SIG-M5 treated with dmso at 0.1 percent for 504 hours (cell line): ENCODE measurements at regions not wholly inside any gene's neighbourhood (a gene's known extent, or its start where the extent isn't known, plus 50 kb on each side); places are given as distances from the start of the nearest gene placed in this dataset.

ENCODE experiments used
- DNase-seq: peaks from one replicate; lab custom pipeline; 2025; ENCODE audit not compliant: unreplicated experiment; lab: John Stamatoyannopoulos, UW

DNA sequence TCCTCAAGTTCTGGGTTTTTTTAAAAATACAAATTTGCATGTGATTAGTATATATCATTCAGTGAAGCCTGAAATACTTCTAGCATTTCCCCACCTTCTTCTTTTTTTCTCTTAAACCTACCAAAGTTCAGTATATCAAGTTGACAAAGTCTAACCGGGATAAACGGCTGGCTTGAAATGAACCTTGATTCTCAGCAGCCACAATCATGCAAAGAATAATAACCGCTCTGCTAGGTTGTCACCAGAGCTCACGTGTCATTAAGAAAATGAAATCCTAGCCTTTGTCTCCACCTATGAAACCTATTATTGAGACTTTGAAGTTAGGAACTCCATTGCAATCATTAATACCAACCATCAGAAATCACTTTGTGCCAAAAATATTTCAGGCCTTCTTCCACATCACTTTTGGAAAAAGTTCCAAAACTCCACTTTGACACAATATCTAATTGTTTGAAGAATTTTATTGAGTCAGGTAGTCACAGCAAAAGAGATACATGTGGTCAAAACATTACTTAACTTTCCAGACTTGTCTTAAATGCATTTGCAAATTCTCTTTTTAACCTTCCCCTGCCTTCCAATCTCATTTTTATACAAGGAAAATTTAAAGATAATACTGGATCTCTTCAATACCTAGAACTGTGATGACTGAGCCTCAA is 285.6 kb upstream of the ACVR2A start:
- DNase-seq = no peak

DNA sequence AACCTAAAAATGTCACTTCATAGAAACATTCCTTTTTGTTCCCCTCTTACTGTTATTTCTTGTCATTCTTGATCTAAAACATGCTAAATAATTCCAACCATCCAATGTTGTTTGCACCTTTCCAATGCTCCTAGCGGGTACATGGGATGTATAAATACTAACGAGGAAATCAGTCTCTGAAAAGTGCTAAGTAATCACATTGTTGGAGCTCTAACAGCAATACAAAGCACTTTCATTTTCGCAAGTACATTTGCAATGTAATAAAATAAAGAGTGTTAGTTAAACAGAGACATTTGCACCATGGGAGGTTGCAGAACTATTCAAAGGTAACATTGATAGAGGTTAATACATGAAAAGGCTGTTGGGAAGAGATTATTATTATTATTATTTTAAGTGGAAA is 286.2 kb upstream of the ACVR2A start:
- DNase-seq = no peak

- no peak for DNase-seq
Observed at GRCh38 chr2:147554521-147555107, 290.2 kb upstream of the ACVR2A start.

DNA sequence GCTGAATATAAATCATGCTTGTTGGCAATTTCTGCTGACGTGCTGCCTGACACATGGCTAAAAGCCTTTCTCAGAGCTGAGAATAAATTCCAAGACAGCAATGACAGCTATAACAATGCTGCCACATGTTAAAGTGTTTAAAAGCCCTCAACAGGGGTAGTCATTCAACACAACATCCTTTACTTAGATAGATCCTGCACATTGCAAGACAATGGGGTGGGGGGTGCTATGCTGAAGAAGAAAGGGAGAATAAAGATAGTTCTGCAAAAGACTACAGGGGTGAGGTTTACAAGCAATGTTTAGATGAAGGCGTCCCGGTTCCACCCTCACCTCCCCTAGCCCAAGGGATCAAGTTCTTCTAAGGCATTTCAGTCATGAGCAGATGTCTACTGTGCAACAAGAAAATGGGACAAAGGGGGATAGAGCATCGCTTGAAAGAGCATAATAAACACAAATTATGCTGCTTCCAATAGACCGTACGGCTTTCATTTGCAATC is 291.0 kb upstream of the ACVR2A start:
- DNase-seq = no peak

DNA sequence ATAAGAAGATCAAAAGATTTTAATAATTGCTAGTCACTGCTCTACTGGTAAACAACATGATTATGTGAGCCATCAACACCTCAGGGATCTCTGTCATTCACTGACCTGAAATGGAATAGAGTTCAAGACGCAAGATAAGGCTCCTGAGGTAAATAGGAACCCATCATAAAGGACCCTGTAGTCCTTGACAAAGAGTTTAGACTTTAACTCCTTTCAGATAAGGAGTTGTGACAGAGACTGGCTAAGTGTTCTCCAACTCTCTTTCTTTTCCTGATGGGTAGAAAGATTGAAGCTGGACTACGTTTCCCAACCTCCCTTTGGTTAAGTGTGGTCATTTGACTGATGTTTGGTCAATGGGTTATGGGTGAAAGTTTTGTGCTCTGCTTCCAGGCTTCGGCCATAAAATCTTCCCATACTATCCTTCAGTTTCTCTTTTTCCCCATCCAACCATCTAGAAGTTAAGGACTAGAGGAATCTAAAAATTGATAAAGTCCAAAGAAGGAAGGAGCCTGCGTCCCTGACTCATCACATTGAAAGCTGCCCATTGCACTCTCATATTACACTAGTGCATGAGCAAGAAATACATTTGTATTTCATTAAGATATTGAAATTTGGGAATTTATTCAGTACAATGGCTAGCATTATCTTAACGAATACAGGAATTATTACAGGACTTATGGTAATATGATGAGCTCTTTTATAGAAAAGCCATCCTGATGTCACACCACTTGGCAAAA is 293.7 kb upstream of the ACVR2A start:
- no peak for DNase-seq

- no peak for DNase-seq
Observed at GRCh38 chr2:147549054-147549453, 295.8 kb upstream of the ACVR2A start.

DNA sequence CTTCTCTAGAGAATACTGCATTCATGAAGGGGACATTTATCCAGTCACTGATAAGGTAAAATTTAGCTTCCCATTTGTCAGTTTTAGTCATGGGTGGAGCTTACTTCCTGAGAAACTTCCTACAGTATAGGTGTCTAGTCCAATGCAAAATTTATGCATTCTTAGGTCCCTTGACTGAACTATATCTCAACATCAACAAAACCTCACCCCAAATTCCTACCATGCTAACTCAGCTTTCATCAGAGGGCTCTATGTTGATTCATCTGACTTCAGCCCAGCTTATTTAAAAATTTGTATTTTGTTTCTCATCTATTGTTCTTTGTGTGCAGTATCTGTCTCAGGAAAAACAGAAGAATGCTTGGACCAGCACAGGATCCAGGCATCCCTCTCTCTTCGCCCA is 296.4 kb upstream of the ACVR2A start:
- DNase-seq = no peak

DNA sequence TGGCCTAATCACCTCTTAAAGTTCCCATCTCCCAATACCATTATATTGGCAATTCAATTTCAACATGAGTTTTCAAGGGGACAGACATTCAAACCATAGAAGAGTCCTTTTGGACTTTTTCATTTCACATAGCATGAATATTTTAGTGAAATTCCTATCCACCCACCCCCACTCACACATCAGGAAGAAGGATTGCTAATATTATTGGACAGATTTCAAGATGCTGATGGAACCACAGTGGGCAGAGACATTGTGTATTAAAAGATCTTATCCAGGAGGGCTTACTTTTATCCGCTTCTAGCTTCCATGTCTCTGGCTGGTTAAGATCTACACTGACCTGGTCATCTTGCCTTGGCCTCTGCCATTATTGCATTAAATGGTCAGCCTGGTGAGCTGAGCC is 297.4 kb upstream of the ACVR2A start:
- DNase-seq = no peak

DNA sequence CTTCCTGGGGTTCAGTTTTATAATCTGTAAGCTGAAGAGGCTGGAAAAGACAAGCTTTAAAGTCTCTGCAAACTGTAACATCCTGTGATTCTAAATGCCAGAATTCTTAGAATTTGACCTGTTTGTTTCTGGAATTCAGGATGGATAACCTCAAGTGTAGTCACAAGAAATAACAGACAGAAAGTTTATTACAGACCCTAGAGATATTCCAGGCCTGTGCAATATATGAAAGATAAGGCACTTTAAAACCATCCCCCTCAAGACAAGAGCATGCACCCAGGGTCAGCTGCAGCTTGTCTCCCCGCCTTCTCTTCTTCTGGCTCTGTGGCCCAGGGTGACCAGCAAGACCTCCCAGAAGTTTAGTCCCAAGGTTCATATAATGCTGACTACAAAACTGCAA is 298.7 kb upstream of the ACVR2A start:
- no peak for DNase-seq

GRCh38 chr2:147543056-147543455 is 301.8 kb upstream of the ACVR2A start:
- DNase-seq = no peak

DNA sequence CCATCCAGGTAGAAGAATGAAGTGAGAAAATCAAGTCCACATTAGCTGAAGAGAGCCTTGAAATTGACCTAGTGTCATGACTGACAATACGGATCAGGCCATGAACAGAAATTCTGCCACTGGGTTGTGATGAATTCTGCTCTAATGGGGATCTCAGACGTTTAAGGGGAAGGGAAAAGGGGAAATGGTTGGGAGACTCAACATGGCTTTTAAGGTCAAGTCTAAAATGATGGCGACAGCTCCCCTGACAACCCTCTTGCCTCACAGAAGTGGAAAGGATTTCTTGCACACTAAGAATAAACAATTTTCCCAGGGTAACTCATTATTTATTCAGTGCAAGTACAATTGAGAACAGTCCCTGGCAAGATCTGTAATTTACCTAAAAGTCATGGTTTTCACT is 302.5 kb upstream of the ACVR2A start:
- no peak for DNase-seq

- no peak for DNase-seq
Observed at GRCh38 chr2:147541314-147541713, 303.5 kb upstream of the ACVR2A start.

DNA sequence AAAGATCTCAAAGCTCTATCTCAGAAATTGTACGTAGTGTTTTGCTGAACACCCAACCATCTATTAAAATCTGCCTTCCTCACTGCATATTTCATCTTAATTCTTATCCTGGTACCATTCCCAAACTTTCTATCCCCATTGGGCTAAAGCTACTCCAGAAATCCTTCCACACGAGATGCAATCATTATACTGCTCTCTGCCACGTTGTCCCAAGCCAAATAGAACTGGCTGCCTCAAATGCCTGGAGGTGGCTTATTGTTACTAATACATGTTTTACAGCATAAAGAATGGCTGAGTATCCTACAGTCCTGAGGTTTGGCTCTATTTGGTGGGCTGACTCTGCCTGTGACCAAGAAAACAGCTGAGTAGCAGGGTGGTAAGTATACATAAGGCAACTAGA is 306.0 kb upstream of the ACVR2A start:
- DNase-seq = no peak

DNA sequence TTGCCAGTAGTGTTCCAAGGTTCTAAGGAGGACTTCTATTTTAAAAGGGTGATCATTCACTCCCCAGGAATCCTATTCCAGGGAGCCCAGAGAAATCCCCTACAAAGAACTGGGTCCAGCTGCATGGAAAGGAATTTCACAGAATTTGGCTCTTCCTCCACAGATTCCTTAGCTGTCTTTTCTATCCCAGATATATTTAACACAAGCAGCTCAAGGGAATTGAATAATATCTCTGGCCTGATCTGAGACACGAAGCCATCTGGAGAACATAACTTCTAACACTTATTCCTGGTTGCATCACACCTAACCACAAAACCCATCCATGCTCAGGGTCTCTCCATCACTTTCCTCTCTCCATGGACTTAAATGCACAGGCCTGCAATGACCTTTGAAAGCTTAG is 306.7 kb upstream of the ACVR2A start:
- no peak for DNase-seq

DNA sequence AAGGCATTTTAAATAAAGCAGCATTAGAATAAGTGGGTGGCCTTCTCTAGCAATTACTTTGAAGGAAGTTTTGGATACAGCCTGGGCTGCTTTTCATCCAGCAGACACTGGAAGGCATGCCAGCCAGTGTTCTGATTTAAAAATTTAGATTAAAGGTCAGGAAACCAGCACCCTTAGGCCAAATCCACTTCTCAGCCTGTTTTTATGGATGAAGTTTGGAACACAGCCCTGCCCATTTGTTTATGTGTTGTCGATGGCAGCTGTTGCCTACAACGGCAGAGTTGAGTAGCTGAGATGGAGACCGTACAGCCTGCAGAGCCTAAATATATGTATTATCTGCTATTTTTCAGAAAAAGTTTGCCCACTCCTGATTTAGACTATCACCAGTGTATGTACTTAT is 313.6 kb upstream of the ACVR2A start:
- no peak for DNase-seq

GRCh38 chr2:147530033-147530432 is 314.8 kb upstream of the ACVR2A start:
- no peak for DNase-seq

DNA sequence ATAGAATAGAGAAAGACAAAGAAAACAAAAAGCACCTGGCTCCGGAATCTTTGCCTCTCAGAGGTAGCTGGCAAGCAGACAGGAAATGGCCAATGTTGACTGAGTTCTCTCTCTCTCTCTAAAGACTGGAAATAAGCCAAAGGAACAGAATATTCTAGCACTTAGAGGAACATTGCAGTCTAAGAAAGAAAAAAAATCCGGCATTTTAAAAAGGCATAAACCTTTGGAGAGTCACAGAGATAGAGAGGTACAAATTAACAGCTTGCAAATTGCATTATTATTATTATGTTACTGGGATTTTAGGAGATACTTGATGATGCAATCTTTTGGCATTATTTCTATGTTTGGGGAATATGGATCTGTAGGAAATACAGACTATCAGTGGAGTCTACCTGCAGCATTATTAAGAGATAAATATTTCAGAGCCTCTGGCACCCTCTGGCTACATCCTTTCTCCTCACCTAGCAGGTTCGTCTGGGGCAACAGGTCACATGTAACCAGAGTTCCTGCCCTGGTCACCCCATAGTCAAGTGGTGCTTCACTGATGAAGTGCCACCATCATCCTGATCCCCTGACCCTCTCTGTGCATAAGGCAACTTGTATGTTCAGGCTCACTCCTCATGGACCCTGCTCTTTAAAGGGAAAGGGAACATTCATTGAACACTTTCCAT is 318.9 kb upstream of the ACVR2A start:
- no peak for DNase-seq

- no peak for DNase-seq
Observed at GRCh38 chr2:147524912-147525311, 319.9 kb upstream of the ACVR2A start.

DNA sequence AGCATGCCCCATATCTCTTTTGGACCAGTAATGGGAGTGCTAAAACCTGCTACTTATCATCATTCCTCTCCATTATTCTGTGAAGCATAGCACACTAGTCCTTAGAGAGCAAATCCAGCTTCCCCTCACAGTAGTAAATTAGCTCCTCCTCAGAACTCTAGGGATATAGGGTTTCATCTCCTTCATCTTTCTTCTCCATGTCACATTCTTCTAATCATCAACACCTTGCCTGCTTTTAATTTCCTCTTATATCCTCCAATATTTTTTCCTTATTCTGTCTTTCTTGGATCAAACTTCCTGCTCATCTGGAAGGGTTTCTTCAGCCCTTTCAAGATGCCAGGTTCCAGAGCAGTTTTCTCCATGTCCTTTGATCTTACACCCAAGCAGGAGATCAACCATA is 321.4 kb upstream of the ACVR2A start:
- DNase-seq = no peak

- DNase-seq = no peak
Observed at GRCh38 chr2:147521936-147522335, 322.9 kb upstream of the ACVR2A start.

DNA sequence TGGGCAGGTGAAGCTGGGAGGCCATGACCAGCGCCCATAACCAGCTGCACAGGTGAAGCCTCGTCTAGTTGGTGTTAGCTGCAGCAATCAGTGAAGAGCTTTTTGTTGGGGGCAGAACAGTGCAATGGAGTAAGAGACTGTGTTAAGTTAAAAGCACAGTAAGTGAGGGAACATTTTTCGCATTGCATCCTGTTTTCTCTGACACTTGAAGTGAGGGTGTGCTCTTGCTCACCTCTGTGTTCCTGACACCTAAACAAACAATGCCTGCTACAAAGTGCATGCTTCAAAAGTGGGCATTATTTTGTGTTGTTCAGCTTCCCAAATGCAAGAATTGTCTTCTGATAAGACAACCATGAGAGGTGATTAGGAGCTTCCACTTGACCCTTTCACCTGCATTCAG is 324.0 kb upstream of the ACVR2A start:
- DNase-seq = no peak

DNA sequence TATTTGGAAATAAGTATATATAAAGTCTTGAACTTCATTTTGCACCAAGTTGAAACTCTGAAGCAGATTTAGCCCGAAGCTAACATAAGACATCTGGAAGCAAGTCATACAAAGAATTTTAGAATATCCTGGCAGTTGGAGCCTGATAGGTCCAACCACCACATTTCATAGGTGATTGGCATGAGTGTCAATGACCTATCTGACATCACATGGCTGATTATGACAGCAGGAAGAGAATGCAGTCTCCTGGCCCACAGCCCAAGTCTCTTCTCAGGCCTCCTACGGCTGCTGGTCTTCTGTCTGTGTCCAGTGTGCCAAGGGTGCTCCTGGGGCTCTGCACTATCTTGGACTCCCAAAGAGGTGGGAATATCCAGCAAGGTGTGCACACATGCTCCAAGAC is 325.7 kb upstream of the ACVR2A start:
- no peak for DNase-seq
